GM21528 (cell line): ENCODE measurements at regions not wholly inside any gene's neighbourhood (a gene's known extent, or its start where the extent isn't known, plus 50 kb on each side); places are given as distances from the start of the nearest gene placed in this dataset.
"Not testable (repeated sequence)": the region's sequence is repeated elsewhere in the genome, so short reads cannot be mapped to it uniquely, and the experiment has no call there.

Experiments
- ATAC-seq: cut with Tn5 transposase; IDR thresholded peaks from one replicate; pipeline ENCODE4 v1.9.1; 2021; ENCODE audit warnings: mild to moderate bottlenecking, moderate library complexity; ENCODE audit not compliant: unreplicated experiment, low FRiP score

DNA sequence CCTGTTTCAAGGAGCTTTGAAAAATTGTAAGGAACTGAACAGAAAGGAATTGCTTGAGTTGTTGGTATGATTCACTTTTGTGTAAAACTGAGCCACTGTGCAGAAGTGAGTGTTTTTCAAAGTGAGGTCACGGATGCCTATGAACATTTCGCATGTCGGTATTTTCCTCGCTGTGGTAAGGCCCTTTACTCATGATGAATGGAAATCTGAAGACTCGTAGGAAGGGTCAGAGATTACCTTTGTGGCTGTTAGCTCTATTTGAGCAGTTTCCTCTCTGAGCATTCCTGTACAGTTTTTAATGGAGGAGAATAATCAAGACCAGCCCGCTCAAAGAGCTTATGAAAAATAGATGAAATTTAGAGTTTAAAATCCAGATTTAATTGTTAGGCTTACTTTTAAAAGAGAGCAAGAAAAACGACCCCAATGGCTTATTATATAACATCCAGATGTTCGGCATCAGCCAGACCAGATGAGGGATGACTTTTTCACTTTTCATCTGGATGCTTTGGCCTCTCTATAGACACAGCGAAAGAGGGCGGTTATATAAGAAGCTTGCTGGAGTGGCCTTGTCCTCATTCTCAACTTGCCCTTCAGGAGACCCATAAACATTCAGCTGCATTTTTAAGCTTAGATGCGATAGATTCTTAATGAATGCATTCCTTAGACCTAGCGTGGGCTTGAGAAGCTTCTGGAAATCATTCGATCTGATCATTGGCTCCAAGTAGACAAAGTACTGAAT lies 99.5 kb downstream of the CD83 start:
- ATAC-seq, result no peak

GRCh38 chr6:14217728-14218518 lies 100.4 kb downstream of the CD83 start:
- ATAC-seq, result no peak

DNA sequence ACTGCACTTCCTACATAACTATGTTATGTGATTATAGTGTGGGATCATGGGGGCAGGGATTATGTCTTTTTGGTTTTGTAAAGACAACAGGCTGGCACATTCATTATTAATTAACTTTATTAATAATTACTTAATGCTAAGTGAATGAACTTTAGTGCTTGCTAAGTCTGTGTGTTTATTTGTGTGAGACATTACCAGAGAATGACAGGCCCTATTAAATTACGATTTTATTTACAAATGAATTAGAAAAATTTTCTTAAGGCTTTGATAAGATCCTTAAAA lies 100.9 kb downstream of the CD83 start:
- ATAC-seq, result no peak

GRCh38 chr6:14221564-14222279 lies 104.2 kb downstream of the CD83 start:
- no peak for ATAC-seq

GRCh38 chr6:14222956-14223355 lies 105.4 kb downstream of the CD83 start:
- no peak for ATAC-seq

DNA sequence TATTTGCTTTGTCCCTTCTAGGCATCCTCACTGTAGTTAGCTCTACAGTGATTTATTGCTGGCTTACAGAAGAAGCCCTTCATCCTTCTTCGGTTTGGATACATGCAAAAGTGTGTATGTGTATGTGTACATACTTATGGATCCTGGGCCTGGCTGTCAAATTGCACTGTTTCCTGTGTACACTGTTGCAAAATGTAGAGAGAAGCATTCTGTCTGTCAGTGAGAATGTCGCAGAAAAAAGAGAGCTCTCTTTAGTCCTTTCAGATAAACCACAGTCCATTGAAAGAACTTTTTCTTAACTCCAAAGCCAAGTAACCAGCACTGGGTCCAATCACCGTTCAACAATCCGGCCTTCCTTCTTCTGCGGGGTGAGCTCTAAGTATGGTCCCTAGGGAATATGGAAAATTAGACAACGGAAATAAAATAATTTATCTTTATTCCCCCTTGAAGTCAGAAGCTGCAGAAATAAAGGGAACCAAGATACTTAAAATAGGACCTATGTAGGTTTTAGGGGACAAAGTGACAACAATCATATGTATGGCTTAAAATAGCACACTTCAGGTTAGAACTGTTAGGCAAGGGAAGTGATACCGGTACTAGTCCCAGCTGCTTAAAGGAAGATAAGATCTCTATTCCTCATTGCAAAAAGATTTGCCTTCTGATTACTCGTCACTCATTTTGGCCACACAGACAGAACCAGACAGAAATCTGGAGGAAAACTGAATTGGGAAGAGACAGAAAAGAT lies 107.0 kb downstream of the CD83 start:
- no peak for ATAC-seq

GRCh38 chr6:14226051-14226660 lies 108.6 kb downstream of the CD83 start:
- ATAC-seq, result no peak

- ATAC-seq, result no peak
These were observed 111.0 kb downstream of the CD83 start for GRCh38 chr6:14228571-14228970.

GRCh38 chr6:14231071-14231483 lies 113.5 kb downstream of the CD83 start:
- no peak for ATAC-seq

- ATAC-seq, result no peak
These were observed 114.1 kb downstream of the CD83 start for GRCh38 chr6:14231501-14232280.

- ATAC-seq, result no peak
These were observed 115.3 kb downstream of the CD83 start for GRCh38 chr6:14232889-14233288.

DNA sequence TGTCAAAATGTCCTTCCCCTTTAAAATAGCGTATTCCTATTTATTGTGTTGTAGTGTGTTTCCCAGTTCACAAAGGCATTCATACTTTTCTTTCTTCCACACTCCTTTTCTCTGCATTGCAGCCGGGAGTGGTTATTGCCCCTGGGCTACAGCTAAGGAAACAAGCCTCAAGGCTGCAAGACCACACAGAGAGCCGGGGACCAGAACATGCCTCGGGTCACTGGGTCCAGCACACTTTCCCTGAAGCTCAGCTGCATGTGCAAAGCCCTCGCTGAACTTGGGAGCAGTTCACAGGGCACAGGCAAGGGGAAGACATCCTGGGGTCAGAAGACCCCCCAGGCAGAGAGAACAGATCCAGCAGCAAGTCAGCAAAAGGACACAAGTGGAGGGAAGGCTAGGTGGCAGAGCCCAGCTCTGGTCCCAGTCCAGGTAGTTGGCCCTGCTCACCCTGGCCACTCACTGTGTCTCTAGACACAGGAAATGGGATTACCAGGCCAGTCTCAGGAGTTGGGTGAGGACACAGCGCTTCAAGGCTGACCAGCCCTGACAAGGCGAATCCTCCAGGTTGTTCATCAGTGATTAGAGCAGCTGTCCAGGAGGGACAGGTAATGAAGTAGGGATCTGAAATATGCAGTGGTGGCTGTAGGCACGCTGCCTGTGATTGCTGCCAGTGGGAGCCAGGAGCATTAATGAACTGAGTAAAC lies 118.2 kb downstream of the CD83 start:
- no peak for ATAC-seq

- ATAC-seq, result no peak
These were observed 121.5 kb downstream of the CD83 start for GRCh38 chr6:14239097-14239496.

DNA sequence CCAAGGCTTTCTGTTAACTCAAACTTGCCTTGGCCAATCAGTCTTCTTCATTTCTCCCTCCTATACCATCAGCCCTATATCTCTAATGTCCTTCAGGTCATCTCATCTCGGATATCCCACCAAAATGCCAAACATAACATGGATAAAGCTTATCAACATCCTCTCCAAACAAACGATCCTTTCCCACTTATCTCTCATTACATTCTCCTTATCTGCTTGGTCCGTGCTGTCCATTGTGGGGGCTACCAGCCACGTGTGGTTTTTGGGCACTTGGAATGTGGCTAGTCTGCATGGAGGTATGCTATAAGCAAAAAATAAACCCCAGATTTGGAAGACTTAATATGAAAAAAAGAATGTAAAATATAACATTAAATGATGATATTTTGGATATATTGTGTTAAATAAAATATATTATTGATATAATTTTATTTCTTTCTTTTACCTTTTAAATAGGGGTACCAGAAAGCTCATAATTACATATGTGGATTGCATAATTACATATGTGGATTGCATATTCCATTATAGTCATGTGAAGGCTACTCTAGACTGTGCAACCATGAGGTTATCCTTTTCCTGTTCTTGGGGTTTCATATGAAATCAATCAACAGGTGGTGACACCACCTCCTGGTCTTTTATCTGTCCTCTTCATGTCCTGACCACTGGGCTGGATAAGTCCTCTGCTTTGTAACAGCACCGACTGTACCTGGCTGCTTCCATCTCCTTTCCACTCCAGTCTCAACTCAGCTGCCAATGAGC lies 123.0 kb downstream of the CD83 start:
- ATAC-seq, result no peak

- no peak for ATAC-seq
These were observed 123.9 kb downstream of the CD83 start for GRCh38 chr6:14241255-14242070.

GRCh38 chr6:14242912-14243311 lies 125.3 kb downstream of the CD83 start:
- not testable (repeated sequence) for ATAC-seq

DNA sequence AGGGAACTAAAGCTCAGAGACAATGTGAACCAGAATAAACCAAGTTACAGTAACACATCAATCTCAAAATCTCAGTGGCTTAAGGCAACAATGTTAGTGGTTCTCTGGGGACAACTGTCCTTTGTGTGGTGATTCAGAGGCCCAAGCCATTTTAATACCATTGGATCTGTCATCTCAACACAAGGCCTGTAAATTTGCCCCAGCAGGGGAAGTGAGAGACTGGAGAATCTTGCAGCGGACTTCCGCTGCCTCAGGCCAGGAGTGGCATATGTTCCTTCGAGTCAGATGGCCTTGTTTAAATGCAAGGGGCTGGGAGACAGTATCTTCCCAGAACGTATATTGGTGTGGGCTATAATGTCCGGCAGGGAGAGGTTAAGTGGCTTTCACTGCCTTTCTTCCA lies 126.0 kb downstream of the CD83 start:
- no peak for ATAC-seq

- ATAC-seq, result no peak
These were observed 129.3 kb downstream of the CD83 start for GRCh38 chr6:14246876-14247275.
